Neural crest cell (in vitro differentiated cells): ENCODE measurements at regions not wholly inside any gene's neighbourhood (a gene's known extent, or its start where the extent isn't known, plus 50 kb on each side); places are given as distances from the start of the nearest gene placed in this dataset.

Experiments used
- DNase-seq: peaks from one replicate; pipeline ENCODE4 v3.0.0; 2021; ENCODE audit warnings: low read depth, mixed read lengths, low spot score
- H3K27ac Mint-ChIP-seq: one replicate; pipeline ENCODE4 v1.8.0; 2021; ENCODE audit warnings: mild to moderate bottlenecking, mixed read lengths; ENCODE audit not compliant: unreplicated experiment
- H3K27me3 Mint-ChIP-seq: 2 replicates; pipeline ENCODE4 v1.8.0; 2021; ENCODE audit warnings: low read depth, mild to moderate bottlenecking, mixed read lengths
- H3K36me3 Mint-ChIP-seq: 2 replicates; pipeline ENCODE4 v1.8.0; 2021; ENCODE audit warnings: low read depth, mild to moderate bottlenecking, mixed read lengths
- H3K4me1 Mint-ChIP-seq: 2 replicates; pipeline ENCODE4 v1.8.0; 2021; ENCODE audit warnings: mixed read lengths
- H3K4me3 Mint-ChIP-seq: one replicate; pipeline ENCODE4 v1.8.0; 2021; ENCODE audit warnings: mild to moderate bottlenecking, mixed read lengths
- H3K9me3 Mint-ChIP-seq: 2 replicates; pipeline ENCODE4 v1.8.0; 2021; ENCODE audit warnings: mixed read lengths
- CTCF ChIP-seq: fragments of 200-600 bp; sonication (generic); conservative IDR thresholded peaks from 2 replicates; pipeline ENCODE4 v1.5.0; 2021; ENCODE audit warnings: antibody characterized with exemption, mild to moderate bottlenecking

GRCh38 chr5:155998257-155998656 is 328.7 kb upstream of the SGCD start:
- H3K27me3 Mint-ChIP-seq, result peaks cover 12% of the 10 kb centered on the region
- no peaks in the 10 kb centered on the region for H3K4me1 Mint-ChIP-seq
- DNase-seq, result no peak
- TF ChIP-seq CTCF, result no peak
- H3K27ac Mint-ChIP-seq, result no peak overlapping the region
- H3K4me3 Mint-ChIP-seq, result no peak overlapping the region
- peaks cover 2% of the 10 kb centered on the region for H3K9me3 Mint-ChIP-seq
- no peaks in the 10 kb centered on the region for H3K36me3 Mint-ChIP-seq

- DNase-seq, result no peak
- no peaks in the 10 kb centered on the region for H3K36me3 Mint-ChIP-seq
- no peak overlapping the region for H3K4me3 Mint-ChIP-seq
- H3K27me3 Mint-ChIP-seq, result peaks cover 20% of the 10 kb centered on the region
- H3K27ac Mint-ChIP-seq, result no peak overlapping the region
- TF ChIP-seq CTCF, result no peak
- H3K9me3 Mint-ChIP-seq, result no peaks in the 10 kb centered on the region
- no peaks in the 10 kb centered on the region for H3K4me1 Mint-ChIP-seq
These were observed 326.8 kb upstream of the SGCD start for GRCh38 chr5:156000115-156000514.

GRCh38 chr5:156004754-156005153 is 322.2 kb upstream of the SGCD start:
- H3K36me3 Mint-ChIP-seq, result no peaks in the 10 kb centered on the region
- peaks cover 39% of the 10 kb centered on the region for H3K27me3 Mint-ChIP-seq
- H3K4me1 Mint-ChIP-seq, result no peaks in the 10 kb centered on the region
- no peak overlapping the region for H3K4me3 Mint-ChIP-seq
- no peak overlapping the region for H3K27ac Mint-ChIP-seq
- DNase-seq, result no peak
- H3K9me3 Mint-ChIP-seq, result no peaks in the 10 kb centered on the region
- TF ChIP-seq CTCF, result no peak

- no peak for DNase-seq
- H3K27me3 Mint-ChIP-seq, result peaks cover 39% of the 10 kb centered on the region
- H3K4me1 Mint-ChIP-seq, result no peaks in the 10 kb centered on the region
- H3K27ac Mint-ChIP-seq, result no peak overlapping the region
- no peak for TF ChIP-seq CTCF
- no peak overlapping the region for H3K4me3 Mint-ChIP-seq
- no peaks in the 10 kb centered on the region for H3K36me3 Mint-ChIP-seq
- H3K9me3 Mint-ChIP-seq, result no peaks in the 10 kb centered on the region
These were observed 320.8 kb upstream of the SGCD start for GRCh38 chr5:156006026-156006647.

- H3K36me3 Mint-ChIP-seq, result no peaks in the 10 kb centered on the region
These were observed 318.1 kb upstream of the SGCD start for GRCh38 chr5:156008844-156009243.

More at GRCh38 chr5:156008844-156009243, 318.1 kb upstream of the SGCD start:
- peaks cover 26% of the 10 kb centered on the region for H3K27me3 Mint-ChIP-seq
- TF ChIP-seq CTCF, result no peak
- no peak overlapping the region for H3K27ac Mint-ChIP-seq
- H3K9me3 Mint-ChIP-seq, result no peaks in the 10 kb centered on the region
- H3K4me3 Mint-ChIP-seq, result no peak overlapping the region
- DNase-seq, result no peak
- H3K4me1 Mint-ChIP-seq, result no peaks in the 10 kb centered on the region
